ENCODE measurements at regions not wholly inside any gene's neighbourhood (a gene's known extent, or its start where the extent isn't known, plus 50 kb on each side); places are given as distances from the start of the nearest gene placed in this dataset.

DNA sequence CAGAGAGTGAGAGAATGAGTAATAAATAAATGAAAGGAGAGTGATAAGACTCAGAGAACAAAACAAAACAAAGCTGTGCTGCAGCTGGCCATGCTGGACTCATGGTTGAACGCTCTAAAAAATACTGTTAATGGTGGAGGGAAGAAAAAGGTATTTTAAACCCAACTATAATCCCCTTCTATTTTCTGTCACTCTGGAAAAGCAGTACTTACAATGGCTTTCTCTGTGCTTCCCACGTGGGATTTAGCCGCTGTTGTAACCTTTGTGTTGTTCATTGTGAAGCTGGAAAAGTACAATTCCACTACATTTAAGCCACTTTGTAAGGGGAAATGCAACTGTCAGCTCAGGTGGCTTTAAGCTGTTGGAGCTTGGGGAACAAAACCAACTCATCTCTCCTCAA lies 917.7 kb downstream of the IGSF11 start:
- TF ChIP-seq, protein P1, sequence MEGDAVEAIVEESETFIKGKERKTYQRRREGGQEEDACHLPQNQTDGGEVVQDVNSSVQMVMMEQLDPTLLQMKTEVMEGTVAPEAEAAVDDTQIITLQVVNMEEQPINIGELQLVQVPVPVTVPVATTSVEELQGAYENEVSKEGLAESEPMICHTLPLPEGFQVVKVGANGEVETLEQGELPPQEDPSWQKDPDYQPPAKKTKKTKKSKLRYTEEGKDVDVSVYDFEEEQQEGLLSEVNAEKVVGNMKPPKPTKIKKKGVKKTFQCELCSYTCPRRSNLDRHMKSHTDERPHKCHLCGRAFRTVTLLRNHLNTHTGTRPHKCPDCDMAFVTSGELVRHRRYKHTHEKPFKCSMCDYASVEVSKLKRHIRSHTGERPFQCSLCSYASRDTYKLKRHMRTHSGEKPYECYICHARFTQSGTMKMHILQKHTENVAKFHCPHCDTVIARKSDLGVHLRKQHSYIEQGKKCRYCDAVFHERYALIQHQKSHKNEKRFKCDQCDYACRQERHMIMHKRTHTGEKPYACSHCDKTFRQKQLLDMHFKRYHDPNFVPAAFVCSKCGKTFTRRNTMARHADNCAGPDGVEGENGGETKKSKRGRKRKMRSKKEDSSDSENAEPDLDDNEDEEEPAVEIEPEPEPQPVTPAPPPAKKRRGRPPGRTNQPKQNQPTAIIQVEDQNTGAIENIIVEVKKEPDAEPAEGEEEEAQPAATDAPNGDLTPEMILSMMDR (IDR thresholded peaks at IDR 0.05; ENCODE audit: borderline replicate concordance, extremely low read depth, low read length, poor library complexity, severe bottlenecking) = no peak
- TF ChIP-seq EZH2 (IDR thresholded peaks at IDR 0.05; ENCODE audit: borderline replicate concordance, low read depth, low read length, severe bottlenecking) = no peak
